GM12878 (cell line): ENCODE measurements at regions not wholly inside any gene's neighbourhood (a gene's known extent, or its start where the extent isn't known, plus 50 kb on each side); places are given as distances from the start of the nearest gene placed in this dataset.

ENCODE experiments used
- ATAC-seq: fragments of 200-7000 bp; cut with Tn5 transposase; 3 replicates; pipeline ENCODE4 v1.9.1; 2020; ENCODE audit warnings: mild to moderate bottlenecking, moderate library complexity
- BruUV-seq: library from RNA; stranded (reverse); fragments of 400-500 nt; replicated peaks from 2 replicates; lab custom pipeline; 2021; lab: Mats Ljungman, UMichigan
- CTCF ChIA-PET: fragments of 300-600 bp; sonication (Branson Sonifier 250); formaldehyde crosslinking; extraction: SDS; loops from one replicate; lab custom pipeline; 2021; ENCODE audit warnings: inconsistent platforms; lab: Yijun Ruan, JAX
- POLR2A ChIA-PET: fragments of 350-600 bp; formaldehyde crosslinking; extraction: SDS; loops from one replicate; lab custom pipeline; 2021; ENCODE audit warnings: inconsistent platforms; lab: Charles Lee
- RAD21 ChIA-PET: fragments of 300-600 bp; sonication (Branson Sonifier 250); formaldehyde crosslinking; loops from one replicate; lab custom pipeline; 2023; ENCODE audit warnings: antibody characterized with exemption; ENCODE audit not compliant: unreplicated experiment; lab: Charles Lee
- SMC1A ChIA-PET: fragments of 300-600 bp; sonication (Branson Sonifier 250); formaldehyde crosslinking; loops from one replicate; lab custom pipeline; 2023; ENCODE audit not compliant: unreplicated experiment, uncharacterized antibody; lab: Charles Lee
- DNase-seq: peaks from one replicate; pipeline ENCODE4 v3.0.0-alpha.2; 2011; ENCODE audit warnings: low read depth, low spot score
- FAIRE-seq: peaks from 3 replicates; lab custom pipeline; 2011; peaks lifted over from hg19 to GRCh38; lab: Jason Lieb, UNC
- H2AFZ ChIP-seq: 2 replicates; pipeline ENCODE4 v1.6.0; 2011; ENCODE audit warnings: low read depth, low read length, control low read depth; ENCODE audit not compliant: control insufficient read depth
- H3K27ac ChIP-seq: 2 replicates; pipeline ENCODE4 v1.5.1; 2011; ENCODE audit warnings: control low read depth; ENCODE audit not compliant: control insufficient read depth, insufficient read depth
- H3K27me3 ChIP-seq, 2 experiments: replicated peaks in 1 of 2; 2 replicates each; pipeline versions ENCODE4 v1.6.0 to v1.6.1; 2011; ENCODE audit warnings: low read length in 1 of 2; ENCODE audit not compliant: control insufficient read depth in 2 of 2, insufficient read depth in 2 of 2
- H3K36me3 ChIP-seq, 2 experiments: 2 replicates each; pipeline ENCODE4 v1.5.1; 2011; ENCODE audit warnings: low read length in 1 of 2; ENCODE audit not compliant: control insufficient read depth in 2 of 2, insufficient read depth in 2 of 2
- H3K4me1 ChIP-seq: 2 replicates; pipeline ENCODE4 v1.6.1; 2011; ENCODE audit warnings: mild to moderate bottlenecking, low read length, moderate library complexity, mixed read lengths; ENCODE audit not compliant: control insufficient read depth, insufficient read depth
- H3K4me2 ChIP-seq: 2 replicates; pipeline ENCODE4 v1.6.0; 2011; ENCODE audit warnings: control low read depth; ENCODE audit not compliant: control insufficient read depth, insufficient read depth
- H3K4me3 ChIP-seq: fragments of 200-600 bp; sonication (generic); 2 replicates; pipeline ENCODE4 v1.5.1; 2016
- H3K79me2 ChIP-seq: 2 replicates; pipeline ENCODE4 v1.6.0; 2011; ENCODE audit warnings: low read length; ENCODE audit not compliant: control insufficient read depth, insufficient read depth
- H3K9ac ChIP-seq: 2 replicates; pipeline ENCODE4 v1.8.0; 2011; ENCODE audit warnings: low read length, control low read depth, mixed read lengths; ENCODE audit not compliant: control insufficient read depth, insufficient read depth
- H3K9me3 ChIP-seq: replicated peaks from 3 replicates; pipeline ENCODE4 v1.5.1; 2011; ENCODE audit warnings: mild to moderate bottlenecking, low read length; ENCODE audit not compliant: control insufficient read depth, insufficient read depth
- H4K20me1 ChIP-seq: 2 replicates; pipeline ENCODE4 v1.6.0; 2011; ENCODE audit not compliant: control insufficient read depth, insufficient read depth
- CHD1 ChIP-seq: IDR thresholded peaks from 2 replicates; pipeline ENCODE4 v1.6.1; 2012; ENCODE audit warnings: low read depth, low read length, improper control_type of control experiment
- CHD2 ChIP-seq: IDR thresholded peaks from 2 replicates; pipeline ENCODE4 v1.6.1; 2011; ENCODE audit warnings: low read depth, low read length, improper control_type of control experiment, borderline replicate concordance
- CREB1 ChIP-seq: IDR thresholded peaks from 2 replicates; pipeline ENCODE4 v1.6.1; 2012; ENCODE audit warnings: low read depth, mild to moderate bottlenecking, inconsistent platforms
- KLF5 ChIP-seq: fragments of 450-650 bp; IDR thresholded peaks from 2 replicates; pipeline ENCODE4 v1.6.1; 2014; ENCODE audit warnings: mild to moderate bottlenecking; ENCODE audit not compliant: partially characterized antibody
- NRF1 ChIP-seq: conservative IDR thresholded peaks from 2 replicates; pipeline ENCODE4 v1.6.1; 2011; ENCODE audit warnings: mild to moderate bottlenecking, low read depth, low read length, improper control_type of control experiment
- ZNF207 ChIP-seq: fragments of 450-650 bp; IDR thresholded peaks from 2 replicates; pipeline ENCODE4 v1.6.1; 2014; ENCODE audit warnings: antibody characterized with exemption, mild to moderate bottlenecking, borderline replicate concordance
- WGBS: methylation state at CpG from one replicate; pipeline ENCODE4 v1.1.6; 2016; ENCODE audit warnings: low lambda C conversion rate; ENCODE audit not compliant: insufficient replicate concordance, insufficient coverage; ENCODE audit errors: missing lambda C conversion rate; 5-methylcytosine and 5-hydroxymethylcytosine counted together
- in situ Hi-C: fragments of 300-500 bp; cut with MboI; formaldehyde crosslinking; loops from 9 replicates; pipeline ENCODE4 v1.14.3; 2018; ENCODE audit warnings: mixed read lengths
- intact Hi-C: fragments of 100-400 bp; cut with micrococcal nuclease; formaldehyde crosslinking; loops from one replicate; pipeline ENCODE4 v1.14.2; 2022; ENCODE audit not compliant: unreplicated experiment
- TF ChIP-seq, protein P1 (sequence below): fragments of 450-650 bp; IDR thresholded peaks from 2 replicates; pipeline ENCODE4 v1.6.1; 2018; ENCODE audit warnings: mild to moderate bottlenecking, low read depth, moderate library complexity; ENCODE audit not compliant: partially characterized antibody
- TF ChIP-seq, protein P2 (sequence below): fragments of 450-650 bp; IDR thresholded peaks from 2 replicates; pipeline ENCODE4 v1.6.1; 2016; ENCODE audit warnings: mild to moderate bottlenecking, moderate library complexity, borderline replicate concordance
- TF ChIP-seq, protein P3 (sequence below): fragments of 450-650 bp; IDR thresholded peaks from 2 replicates; pipeline ENCODE4 v1.6.1; 2017; ENCODE audit warnings: borderline replicate concordance
- TF ChIP-seq, protein P4 (sequence below): fragments of 450-650 bp; IDR thresholded peaks from 2 replicates; pipeline ENCODE4 v1.6.1; 2017; ENCODE audit warnings: mild to moderate bottlenecking, moderate library complexity

DNA sequence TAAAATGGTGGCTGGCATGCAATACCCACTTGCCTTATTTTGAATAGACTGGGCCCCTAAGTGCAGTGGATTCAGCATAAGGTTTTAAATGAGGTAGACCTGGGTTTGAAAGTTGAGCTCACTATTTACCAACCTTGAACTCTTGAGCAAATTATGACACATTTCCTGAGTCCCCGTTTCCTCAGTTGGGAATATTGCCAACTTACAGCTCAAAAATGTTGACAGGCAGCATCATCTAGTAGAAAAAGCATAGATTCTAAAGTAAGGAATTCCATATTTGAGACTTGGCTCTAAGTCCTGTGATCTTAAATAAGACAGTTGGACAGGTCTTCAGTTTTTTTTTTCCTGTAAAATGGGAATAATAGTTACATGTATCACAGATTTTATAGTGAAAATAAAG is 305.5 kb downstream of the ACTR3B start:
- ChIA-PET POLR2A (no interaction called here), CTCF (no interaction called here), SMC1A (no interaction called here), RAD21 (no interaction called here)
- Histone ChIP-seq H3K36me3 (no peaks in the 10 kb centered on the region), H3K79me2 (no peaks in the 10 kb centered on the region), H3K4me1 (no peaks in the 10 kb centered on the region), H2AFZ (no peak overlapping the region), H4K20me1 (no peaks in the 10 kb centered on the region), H3K4me2 (no peak overlapping the region), H3K4me3 (no peak overlapping the region), H3K9ac (no peak overlapping the region), H3K9me3 (no peaks in the 10 kb centered on the region), H3K27ac (no peak overlapping the region), H3K27me3 (no peaks in the 10 kb centered on the region)
- in situ Hi-C loops, result no loop called here
- DNase-seq (no peak), ATAC-seq (no peak), FAIRE-seq (no peak)
- WGBS, result 0% methylated on average over 1 of the region's 1 CpG
- intact Hi-C loops, result no loop called here
- no TSS peak for BruUV-seq
- no peak for TF ChIP-seq ZNF207
- TF ChIP-seq, protein P1, sequence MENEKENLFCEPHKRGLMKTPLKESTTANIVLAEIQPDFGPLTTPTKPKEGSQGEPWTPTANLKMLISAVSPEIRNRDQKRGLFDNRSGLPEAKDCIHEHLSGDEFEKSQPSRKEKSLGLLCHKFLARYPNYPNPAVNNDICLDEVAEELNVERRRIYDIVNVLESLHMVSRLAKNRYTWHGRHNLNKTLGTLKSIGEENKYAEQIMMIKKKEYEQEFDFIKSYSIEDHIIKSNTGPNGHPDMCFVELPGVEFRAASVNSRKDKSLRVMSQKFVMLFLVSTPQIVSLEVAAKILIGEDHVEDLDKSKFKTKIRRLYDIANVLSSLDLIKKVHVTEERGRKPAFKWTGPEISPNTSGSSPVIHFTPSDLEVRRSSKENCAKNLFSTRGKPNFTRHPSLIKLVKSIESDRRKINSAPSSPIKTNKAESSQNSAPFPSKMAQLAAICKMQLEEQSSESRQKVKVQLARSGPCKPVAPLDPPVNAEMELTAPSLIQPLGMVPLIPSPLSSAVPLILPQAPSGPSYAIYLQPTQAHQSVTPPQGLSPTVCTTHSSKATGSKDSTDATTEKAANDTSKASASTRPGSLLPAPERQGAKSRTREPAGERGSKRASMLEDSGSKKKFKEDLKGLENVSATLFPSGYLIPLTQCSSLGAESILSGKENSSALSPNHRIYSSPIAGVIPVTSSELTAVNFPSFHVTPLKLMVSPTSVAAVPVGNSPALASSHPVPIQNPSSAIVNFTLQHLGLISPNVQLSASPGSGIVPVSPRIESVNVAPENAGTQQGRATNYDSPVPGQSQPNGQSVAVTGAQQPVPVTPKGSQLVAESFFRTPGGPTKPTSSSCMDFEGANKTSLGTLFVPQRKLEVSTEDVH, result no peak
- TF ChIP-seq CREB1, result no peak
- TF ChIP-seq, protein P2, sequence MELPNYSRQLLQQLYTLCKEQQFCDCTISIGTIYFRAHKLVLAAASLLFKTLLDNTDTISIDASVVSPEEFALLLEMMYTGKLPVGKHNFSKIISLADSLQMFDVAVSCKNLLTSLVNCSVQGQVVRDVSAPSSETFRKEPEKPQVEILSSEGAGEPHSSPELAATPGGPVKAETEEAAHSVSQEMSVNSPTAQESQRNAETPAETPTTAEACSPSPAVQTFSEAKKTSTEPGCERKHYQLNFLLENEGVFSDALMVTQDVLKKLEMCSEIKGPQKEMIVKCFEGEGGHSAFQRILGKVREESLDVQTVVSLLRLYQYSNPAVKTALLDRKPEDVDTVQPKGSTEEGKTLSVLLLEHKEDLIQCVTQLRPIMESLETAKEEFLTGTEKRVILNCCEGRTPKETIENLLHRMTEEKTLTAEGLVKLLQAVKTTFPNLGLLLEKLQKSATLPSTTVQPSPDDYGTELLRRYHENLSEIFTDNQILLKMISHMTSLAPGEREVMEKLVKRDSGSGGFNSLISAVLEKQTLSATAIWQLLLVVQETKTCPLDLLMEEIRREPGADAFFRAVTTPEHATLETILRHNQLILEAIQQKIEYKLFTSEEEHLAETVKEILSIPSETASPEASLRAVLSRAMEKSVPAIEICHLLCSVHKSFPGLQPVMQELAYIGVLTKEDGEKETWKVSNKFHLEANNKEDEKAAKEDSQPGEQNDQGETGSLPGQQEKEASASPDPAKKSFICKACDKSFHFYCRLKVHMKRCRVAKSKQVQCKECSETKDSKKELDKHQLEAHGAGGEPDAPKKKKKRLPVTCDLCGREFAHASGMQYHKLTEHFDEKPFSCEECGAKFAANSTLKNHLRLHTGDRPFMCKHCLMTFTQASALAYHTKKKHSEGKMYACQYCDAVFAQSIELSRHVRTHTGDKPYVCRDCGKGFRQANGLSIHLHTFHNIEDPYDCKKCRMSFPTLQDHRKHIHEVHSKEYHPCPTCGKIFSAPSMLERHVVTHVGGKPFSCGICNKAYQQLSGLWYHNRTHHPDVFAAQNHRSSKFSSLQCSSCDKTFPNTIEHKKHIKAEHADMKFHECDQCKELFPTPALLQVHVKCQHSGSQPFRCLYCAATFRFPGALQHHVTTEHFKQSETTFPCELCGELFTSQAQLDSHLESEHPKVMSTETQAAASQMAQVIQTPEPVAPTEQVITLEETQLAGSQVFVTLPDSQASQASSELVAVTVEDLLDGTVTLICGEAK, result no peak
- TF ChIP-seq, protein P3, sequence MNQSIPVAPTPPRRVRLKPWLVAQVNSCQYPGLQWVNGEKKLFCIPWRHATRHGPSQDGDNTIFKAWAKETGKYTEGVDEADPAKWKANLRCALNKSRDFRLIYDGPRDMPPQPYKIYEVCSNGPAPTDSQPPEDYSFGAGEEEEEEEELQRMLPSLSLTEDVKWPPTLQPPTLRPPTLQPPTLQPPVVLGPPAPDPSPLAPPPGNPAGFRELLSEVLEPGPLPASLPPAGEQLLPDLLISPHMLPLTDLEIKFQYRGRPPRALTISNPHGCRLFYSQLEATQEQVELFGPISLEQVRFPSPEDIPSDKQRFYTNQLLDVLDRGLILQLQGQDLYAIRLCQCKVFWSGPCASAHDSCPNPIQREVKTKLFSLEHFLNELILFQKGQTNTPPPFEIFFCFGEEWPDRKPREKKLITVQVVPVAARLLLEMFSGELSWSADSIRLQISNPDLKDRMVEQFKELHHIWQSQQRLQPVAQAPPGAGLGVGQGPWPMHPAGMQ, result no peak
- no peak for TF ChIP-seq CHD2
- no peak for TF ChIP-seq CHD1
- TF ChIP-seq, protein P4, sequence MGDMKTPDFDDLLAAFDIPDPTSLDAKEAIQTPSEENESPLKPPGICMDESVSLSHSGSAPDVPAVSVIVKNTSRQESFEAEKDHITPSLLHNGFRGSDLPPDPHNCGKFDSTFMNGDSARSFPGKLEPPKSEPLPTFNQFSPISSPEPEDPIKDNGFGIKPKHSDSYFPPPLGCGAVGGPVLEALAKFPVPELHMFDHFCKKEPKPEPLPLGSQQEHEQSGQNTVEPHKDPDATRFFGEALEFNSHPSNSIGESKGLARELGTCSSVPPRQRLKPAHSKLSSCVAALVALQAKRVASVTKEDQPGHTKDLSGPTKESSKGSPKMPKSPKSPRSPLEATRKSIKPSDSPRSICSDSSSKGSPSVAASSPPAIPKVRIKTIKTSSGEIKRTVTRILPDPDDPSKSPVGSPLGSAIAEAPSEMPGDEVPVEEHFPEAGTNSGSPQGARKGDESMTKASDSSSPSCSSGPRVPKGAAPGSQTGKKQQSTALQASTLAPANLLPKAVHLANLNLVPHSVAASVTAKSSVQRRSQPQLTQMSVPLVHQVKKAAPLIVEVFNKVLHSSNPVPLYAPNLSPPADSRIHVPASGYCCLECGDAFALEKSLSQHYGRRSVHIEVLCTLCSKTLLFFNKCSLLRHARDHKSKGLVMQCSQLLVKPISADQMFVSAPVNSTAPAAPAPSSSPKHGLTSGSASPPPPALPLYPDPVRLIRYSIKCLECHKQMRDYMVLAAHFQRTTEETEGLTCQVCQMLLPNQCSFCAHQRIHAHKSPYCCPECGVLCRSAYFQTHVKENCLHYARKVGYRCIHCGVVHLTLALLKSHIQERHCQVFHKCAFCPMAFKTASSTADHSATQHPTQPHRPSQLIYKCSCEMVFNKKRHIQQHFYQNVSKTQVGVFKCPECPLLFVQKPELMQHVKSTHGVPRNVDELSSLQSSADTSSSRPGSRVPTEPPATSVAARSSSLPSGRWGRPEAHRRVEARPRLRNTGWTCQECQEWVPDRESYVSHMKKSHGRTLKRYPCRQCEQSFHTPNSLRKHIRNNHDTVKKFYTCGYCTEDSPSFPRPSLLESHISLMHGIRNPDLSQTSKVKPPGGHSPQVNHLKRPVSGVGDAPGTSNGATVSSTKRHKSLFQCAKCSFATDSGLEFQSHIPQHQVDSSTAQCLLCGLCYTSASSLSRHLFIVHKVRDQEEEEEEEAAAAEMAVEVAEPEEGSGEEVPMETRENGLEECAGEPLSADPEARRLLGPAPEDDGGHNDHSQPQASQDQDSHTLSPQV, result no peak
- TF ChIP-seq NRF1, result no peak
- no peak for TF ChIP-seq KLF5
